Trophoblast cell (in vitro differentiated cells and primary cell): ENCODE measurements at regions not wholly inside any gene's neighbourhood (a gene's known extent, or its start where the extent isn't known, plus 50 kb on each side); places are given as distances from the start of the nearest gene placed in this dataset.
"Not testable (repeated sequence)": the region's sequence is repeated elsewhere in the genome, so short reads cannot be mapped to it uniquely, and the experiment has no call there.

ENCODE experiments used
- DNase-seq, 2 donors: peaks; one replicate each; pipeline ENCODE4 v3.0.0-alpha.2; 2016
- H2AFZ ChIP-seq: 2 replicates; pipeline ENCODE4 v1.6.1; 2013; ENCODE audit warnings: low read length, moderate library complexity, mild to moderate bottlenecking; ENCODE audit not compliant: insufficient read depth, poor library complexity
- H2AK5ac ChIP-seq: 2 replicates; pipeline ENCODE4 v1.6.1; 2013; ENCODE audit warnings: mild to moderate bottlenecking, low read length
- H2BK120ac ChIP-seq: 2 replicates; pipeline ENCODE4 v1.6.1; 2013; ENCODE audit warnings: low read length, mild to moderate bottlenecking, moderate library complexity; ENCODE audit not compliant: insufficient read depth, poor library complexity
- H2BK12ac ChIP-seq: 2 replicates; pipeline ENCODE4 v1.6.1; 2013; ENCODE audit warnings: mild to moderate bottlenecking, low read length, moderate library complexity
- H2BK5ac ChIP-seq: 2 replicates; pipeline ENCODE4 v1.6.1; 2013; ENCODE audit warnings: low read length, low read depth, moderate library complexity, mild to moderate bottlenecking; ENCODE audit not compliant: poor library complexity
- H3K14ac ChIP-seq: 2 replicates; pipeline ENCODE4 v1.6.1; 2013; ENCODE audit warnings: mild to moderate bottlenecking, low read length
- H3K18ac ChIP-seq: 2 replicates; pipeline ENCODE4 v1.6.1; 2013; ENCODE audit warnings: mild to moderate bottlenecking, low read length
- H3K23ac ChIP-seq: 2 replicates; pipeline ENCODE4 v1.6.1; 2013; ENCODE audit warnings: low read length
- H3K27ac ChIP-seq: 2 replicates; pipeline ENCODE4 v1.5.1; 2013; ENCODE audit warnings: low read depth, mild to moderate bottlenecking, inconsistent platforms, low read length, moderate library complexity
- H3K27me3 ChIP-seq: 2 replicates; pipeline ENCODE4 v1.6.1; 2013; ENCODE audit warnings: inconsistent platforms, mild to moderate bottlenecking, low read length, moderate library complexity; ENCODE audit not compliant: insufficient read depth
- H3K36me3 ChIP-seq, 2 experiments: 1 replicate in 1 of 2; 2 replicates in 1 of 2; pipeline ENCODE4 v1.6.1; 2013; ENCODE audit warnings: low read length in 2 of 2, mild to moderate bottlenecking in 2 of 2, moderate library complexity in 1 of 2; ENCODE audit not compliant: insufficient read depth in 2 of 2, control insufficient read depth in 1 of 2
- H3K4ac ChIP-seq: 2 replicates; pipeline ENCODE4 v1.6.1; 2013; ENCODE audit warnings: low read depth, mild to moderate bottlenecking, low read length, moderate library complexity
- H3K4me1 ChIP-seq, 2 experiments: 1 replicate in 1 of 2; 2 replicates in 1 of 2; pipeline ENCODE4 v1.6.1; 2013; ENCODE audit warnings: low read length in 2 of 2, mild to moderate bottlenecking in 2 of 2, moderate library complexity in 1 of 2; ENCODE audit not compliant: insufficient read depth in 2 of 2, control insufficient read depth in 1 of 2
- H3K4me2 ChIP-seq: 2 replicates; pipeline ENCODE4 v1.6.1; 2013; ENCODE audit warnings: inconsistent platforms, mild to moderate bottlenecking, low read length, moderate library complexity
- H3K4me3 ChIP-seq: 2 replicates; pipeline ENCODE4 v1.5.1; 2013; ENCODE audit warnings: mild to moderate bottlenecking, low read depth, low read length, inconsistent platforms
- H3K79me1 ChIP-seq: one replicate; pipeline ENCODE4 v1.6.1; 2013; ENCODE audit warnings: low read length
- H3K79me2 ChIP-seq: 2 replicates; pipeline ENCODE4 v1.6.1; 2013; ENCODE audit warnings: low read length, mild to moderate bottlenecking; ENCODE audit not compliant: control insufficient read depth, insufficient read depth, poor library complexity
- H3K9ac ChIP-seq: 2 replicates; pipeline ENCODE4 v1.6.1; 2013; ENCODE audit warnings: mild to moderate bottlenecking, low read length
- H3K9me3 ChIP-seq: 2 replicates; pipeline ENCODE4 v1.6.1; 2013; ENCODE audit warnings: low read depth, mild to moderate bottlenecking, control low read depth, inconsistent platforms, low read length; ENCODE audit not compliant: insufficient read depth
- H4K12ac ChIP-seq: 2 replicates; pipeline ENCODE4 v1.6.1; 2013; ENCODE audit warnings: low read depth, mild to moderate bottlenecking, low read length, moderate library complexity
- H4K8ac ChIP-seq: 2 replicates; pipeline ENCODE4 v1.6.1; 2013; ENCODE audit warnings: low read depth, mild to moderate bottlenecking, low read length, moderate library complexity
- H4K91ac ChIP-seq: one replicate; pipeline ENCODE4 v1.6.1; 2013; ENCODE audit warnings: low read depth, mild to moderate bottlenecking, low read length, moderate library complexity
- WGBS: extraction: QIAGEN DNeasy Blood & Tissue Kit; methylation state at CpG from one replicate; pipeline ENCODE4 v1.1.7; 2013; ENCODE audit warnings: missing lambda C conversion rate; ENCODE audit not compliant: insufficient read length, insufficient coverage; ENCODE audit errors: extremely low coverage; 5-methylcytosine and 5-hydroxymethylcytosine counted together

- not testable (repeated sequence) for H3K79me2 ChIP-seq, H3K9ac ChIP-seq, H3K4ac ChIP-seq, H2BK12ac ChIP-seq, H3K36me3 ChIP-seq, H4K8ac ChIP-seq, H2BK5ac ChIP-seq, H3K4me1 ChIP-seq, H3K4me2 ChIP-seq, H3K27ac ChIP-seq, H3K79me1 ChIP-seq, H3K14ac ChIP-seq, DNase-seq, H2AK5ac ChIP-seq, H3K4me3 ChIP-seq, H4K91ac ChIP-seq, H3K27me3 ChIP-seq, H2BK120ac ChIP-seq, H4K12ac ChIP-seq, H3K18ac ChIP-seq, H2AFZ ChIP-seq, H3K23ac ChIP-seq, H3K9me3 ChIP-seq
- WGBS = no CpG with 5 or more reads among the region's 14 CpGs
Observed at GRCh38 chrY:19535697-19536096, 208.8 kb downstream of the KDM5D start.

- H4K12ac ChIP-seq = no peak overlapping the region
- no peak overlapping the region for H3K4ac ChIP-seq
- H4K8ac ChIP-seq = no peak overlapping the region
- no peak overlapping the region for H3K9ac ChIP-seq
- H3K27ac ChIP-seq = no peak overlapping the region
- H3K18ac ChIP-seq = no peak overlapping the region
- no peaks in the 10 kb centered on the region for H3K27me3 ChIP-seq
- no peak overlapping the region for H2BK5ac ChIP-seq
- H2BK120ac ChIP-seq = no peak overlapping the region
- no peak for DNase-seq
- H3K4me2 ChIP-seq = no peak overlapping the region
- H3K36me3 ChIP-seq = no peaks in the 10 kb centered on the region
- no peak overlapping the region for H2BK12ac ChIP-seq
- no peaks in the 10 kb centered on the region for H3K4me1 ChIP-seq
- no peak overlapping the region for H3K23ac ChIP-seq
- no peak overlapping the region for H3K4me3 ChIP-seq
- no peaks in the 10 kb centered on the region for H3K79me1 ChIP-seq
- H4K91ac ChIP-seq = no peak overlapping the region
- H2AFZ ChIP-seq = no peak overlapping the region
- H3K9me3 ChIP-seq = no peaks in the 10 kb centered on the region
- no peaks in the 10 kb centered on the region for H3K79me2 ChIP-seq
- no peak overlapping the region for H3K14ac ChIP-seq
- no peak overlapping the region for H2AK5ac ChIP-seq
Observed at GRCh38 chrY:19521976-19522375, 222.6 kb downstream of the KDM5D start.

GRCh38 chrY:19503092-19503449 is 241.5 kb downstream of the KDM5D start:
- Histone ChIP-seq H4K12ac (no peak overlapping the region), H2BK120ac (no peak overlapping the region), H2AFZ (no peak overlapping the region), H4K91ac (no peak overlapping the region), H3K14ac (no peak overlapping the region), H3K27me3 (no peaks in the 10 kb centered on the region), H3K4me3 (no peak overlapping the region), H2BK12ac (no peak overlapping the region), H3K79me2 (no peaks in the 10 kb centered on the region), H3K4me2 (no peak overlapping the region), H3K4ac (no peak overlapping the region), H3K23ac (no peak overlapping the region), H3K36me3 (no peaks in the 10 kb centered on the region), H3K27ac (no peak overlapping the region), H3K9ac (no peak overlapping the region), H2BK5ac (no peak overlapping the region), H3K18ac (no peak overlapping the region), H3K9me3 (no peaks in the 10 kb centered on the region), H3K4me1 (no peaks in the 10 kb centered on the region), H4K8ac (no peak overlapping the region), H3K79me1 (no peaks in the 10 kb centered on the region), H2AK5ac (no peak overlapping the region)
- no peak for DNase-seq
- WGBS = no CpG with 5 or more reads among the region's 15 CpGs

- H3K4me3 ChIP-seq = no peak overlapping the region
- H2AFZ ChIP-seq = no peak overlapping the region
- H3K27me3 ChIP-seq = no peaks in the 10 kb centered on the region
- no peak for DNase-seq
- WGBS = no CpG with 5 or more reads among the region's 40 CpGs
- no peak overlapping the region for H3K14ac ChIP-seq
- H3K36me3 ChIP-seq = no peaks in the 10 kb centered on the region
- H2BK120ac ChIP-seq = no peak overlapping the region
- no peak overlapping the region for H3K18ac ChIP-seq
- H4K91ac ChIP-seq = no peak overlapping the region
- no peaks in the 10 kb centered on the region for H3K79me2 ChIP-seq
- no peak overlapping the region for H4K12ac ChIP-seq
- no peaks in the 10 kb centered on the region for H3K4me1 ChIP-seq
- H3K79me1 ChIP-seq = no peaks in the 10 kb centered on the region
- no peak overlapping the region for H2BK12ac ChIP-seq
- no peak overlapping the region for H3K9ac ChIP-seq
- H3K23ac ChIP-seq = no peak overlapping the region
- H2AK5ac ChIP-seq = no peak overlapping the region
- no peaks in the 10 kb centered on the region for H3K9me3 ChIP-seq
- H4K8ac ChIP-seq = no peak overlapping the region
- H3K27ac ChIP-seq = no peak overlapping the region
- H3K4ac ChIP-seq = no peak overlapping the region
- H2BK5ac ChIP-seq = no peak overlapping the region
- H3K4me2 ChIP-seq = no peak overlapping the region
Observed at GRCh38 chrY:19502169-19503091, 242.1 kb downstream of the KDM5D start.
